ENCODE measurements at regions not wholly inside any gene's neighbourhood (a gene's known extent, or its start where the extent isn't known, plus 50 kb on each side); places are given as distances from the start of the nearest gene placed in this dataset.
"Not testable (repeated sequence)": the region's sequence is repeated elsewhere in the genome, so short reads cannot be mapped to it uniquely, and the experiment has no call there.

DNA sequence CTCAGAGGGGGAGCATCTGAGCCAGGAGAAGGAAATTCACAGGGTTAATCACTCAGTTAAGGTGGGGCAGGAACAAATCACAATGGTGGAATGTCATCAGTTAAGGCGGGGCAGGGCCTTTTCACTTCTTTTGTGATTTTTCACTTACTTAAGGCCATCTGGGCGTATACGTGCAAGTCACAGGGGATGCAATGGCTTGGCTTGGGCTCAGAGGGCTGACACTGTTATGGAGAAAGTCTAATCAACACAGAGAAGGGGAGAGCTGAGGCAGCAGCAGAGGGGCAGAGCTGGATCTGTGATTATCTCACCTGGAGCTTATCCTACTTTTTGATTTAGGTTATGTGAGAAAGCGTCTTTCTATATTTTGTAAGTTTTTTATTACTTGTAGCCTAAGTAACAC, 350.1 kb downstream of the NSUN3 start:
- TF ChIP-seq, protein P1, sequence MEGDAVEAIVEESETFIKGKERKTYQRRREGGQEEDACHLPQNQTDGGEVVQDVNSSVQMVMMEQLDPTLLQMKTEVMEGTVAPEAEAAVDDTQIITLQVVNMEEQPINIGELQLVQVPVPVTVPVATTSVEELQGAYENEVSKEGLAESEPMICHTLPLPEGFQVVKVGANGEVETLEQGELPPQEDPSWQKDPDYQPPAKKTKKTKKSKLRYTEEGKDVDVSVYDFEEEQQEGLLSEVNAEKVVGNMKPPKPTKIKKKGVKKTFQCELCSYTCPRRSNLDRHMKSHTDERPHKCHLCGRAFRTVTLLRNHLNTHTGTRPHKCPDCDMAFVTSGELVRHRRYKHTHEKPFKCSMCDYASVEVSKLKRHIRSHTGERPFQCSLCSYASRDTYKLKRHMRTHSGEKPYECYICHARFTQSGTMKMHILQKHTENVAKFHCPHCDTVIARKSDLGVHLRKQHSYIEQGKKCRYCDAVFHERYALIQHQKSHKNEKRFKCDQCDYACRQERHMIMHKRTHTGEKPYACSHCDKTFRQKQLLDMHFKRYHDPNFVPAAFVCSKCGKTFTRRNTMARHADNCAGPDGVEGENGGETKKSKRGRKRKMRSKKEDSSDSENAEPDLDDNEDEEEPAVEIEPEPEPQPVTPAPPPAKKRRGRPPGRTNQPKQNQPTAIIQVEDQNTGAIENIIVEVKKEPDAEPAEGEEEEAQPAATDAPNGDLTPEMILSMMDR (IDR thresholded peaks at IDR 0.05; ENCODE audit: control extremely low read depth in 1 of 3, insufficient read depth in 1 of 3, low read depth in 1 of 3, low read length in 3 of 3): not testable (repeated sequence)
- TF ChIP-seq SRF (IDR thresholded peaks at IDR 0.05; ENCODE audit: low read depth, low read length); BCL11A (IDR thresholded peaks at IDR 0.05; ENCODE audit: low read depth in 2 of 2, low read length in 2 of 2); JUND (IDR thresholded peaks at IDR 0.05; ENCODE audit: low read length); POLR2AphosphoS5 (IDR thresholded peaks at IDR 0.05; ENCODE audit: low read depth, low read length); JUN (IDR thresholded peaks at IDR 0.05; ENCODE audit: low read depth, low read length); SUZ12 (IDR thresholded peaks at IDR 0.05; ENCODE audit: low read length); TAF1 (IDR thresholded peaks at IDR 0.05; ENCODE audit: low read depth, low read length); TAF7 (optimal IDR thresholded peaks at IDR 0.05; ENCODE audit: borderline replicate concordance, low read depth, low read length); EGR1 (IDR thresholded peaks at IDR 0.05; ENCODE audit: borderline replicate concordance, low read depth, low read length); EZH2 (IDR thresholded peaks at IDR 0.05; ENCODE audit: low read depth, low read length, severe bottlenecking); POLR2A (IDR thresholded peaks at IDR 0.05; ENCODE audit: control extremely low read depth in 1 of 2, low read depth in 2 of 2, low read length in 2 of 2); HDAC2 (IDR thresholded peaks at IDR 0.05; ENCODE audit: borderline replicate concordance in 1 of 2, low read depth in 2 of 2, low read length in 2 of 2): not testable (repeated sequence)
- TF ChIP-seq, protein P2, sequence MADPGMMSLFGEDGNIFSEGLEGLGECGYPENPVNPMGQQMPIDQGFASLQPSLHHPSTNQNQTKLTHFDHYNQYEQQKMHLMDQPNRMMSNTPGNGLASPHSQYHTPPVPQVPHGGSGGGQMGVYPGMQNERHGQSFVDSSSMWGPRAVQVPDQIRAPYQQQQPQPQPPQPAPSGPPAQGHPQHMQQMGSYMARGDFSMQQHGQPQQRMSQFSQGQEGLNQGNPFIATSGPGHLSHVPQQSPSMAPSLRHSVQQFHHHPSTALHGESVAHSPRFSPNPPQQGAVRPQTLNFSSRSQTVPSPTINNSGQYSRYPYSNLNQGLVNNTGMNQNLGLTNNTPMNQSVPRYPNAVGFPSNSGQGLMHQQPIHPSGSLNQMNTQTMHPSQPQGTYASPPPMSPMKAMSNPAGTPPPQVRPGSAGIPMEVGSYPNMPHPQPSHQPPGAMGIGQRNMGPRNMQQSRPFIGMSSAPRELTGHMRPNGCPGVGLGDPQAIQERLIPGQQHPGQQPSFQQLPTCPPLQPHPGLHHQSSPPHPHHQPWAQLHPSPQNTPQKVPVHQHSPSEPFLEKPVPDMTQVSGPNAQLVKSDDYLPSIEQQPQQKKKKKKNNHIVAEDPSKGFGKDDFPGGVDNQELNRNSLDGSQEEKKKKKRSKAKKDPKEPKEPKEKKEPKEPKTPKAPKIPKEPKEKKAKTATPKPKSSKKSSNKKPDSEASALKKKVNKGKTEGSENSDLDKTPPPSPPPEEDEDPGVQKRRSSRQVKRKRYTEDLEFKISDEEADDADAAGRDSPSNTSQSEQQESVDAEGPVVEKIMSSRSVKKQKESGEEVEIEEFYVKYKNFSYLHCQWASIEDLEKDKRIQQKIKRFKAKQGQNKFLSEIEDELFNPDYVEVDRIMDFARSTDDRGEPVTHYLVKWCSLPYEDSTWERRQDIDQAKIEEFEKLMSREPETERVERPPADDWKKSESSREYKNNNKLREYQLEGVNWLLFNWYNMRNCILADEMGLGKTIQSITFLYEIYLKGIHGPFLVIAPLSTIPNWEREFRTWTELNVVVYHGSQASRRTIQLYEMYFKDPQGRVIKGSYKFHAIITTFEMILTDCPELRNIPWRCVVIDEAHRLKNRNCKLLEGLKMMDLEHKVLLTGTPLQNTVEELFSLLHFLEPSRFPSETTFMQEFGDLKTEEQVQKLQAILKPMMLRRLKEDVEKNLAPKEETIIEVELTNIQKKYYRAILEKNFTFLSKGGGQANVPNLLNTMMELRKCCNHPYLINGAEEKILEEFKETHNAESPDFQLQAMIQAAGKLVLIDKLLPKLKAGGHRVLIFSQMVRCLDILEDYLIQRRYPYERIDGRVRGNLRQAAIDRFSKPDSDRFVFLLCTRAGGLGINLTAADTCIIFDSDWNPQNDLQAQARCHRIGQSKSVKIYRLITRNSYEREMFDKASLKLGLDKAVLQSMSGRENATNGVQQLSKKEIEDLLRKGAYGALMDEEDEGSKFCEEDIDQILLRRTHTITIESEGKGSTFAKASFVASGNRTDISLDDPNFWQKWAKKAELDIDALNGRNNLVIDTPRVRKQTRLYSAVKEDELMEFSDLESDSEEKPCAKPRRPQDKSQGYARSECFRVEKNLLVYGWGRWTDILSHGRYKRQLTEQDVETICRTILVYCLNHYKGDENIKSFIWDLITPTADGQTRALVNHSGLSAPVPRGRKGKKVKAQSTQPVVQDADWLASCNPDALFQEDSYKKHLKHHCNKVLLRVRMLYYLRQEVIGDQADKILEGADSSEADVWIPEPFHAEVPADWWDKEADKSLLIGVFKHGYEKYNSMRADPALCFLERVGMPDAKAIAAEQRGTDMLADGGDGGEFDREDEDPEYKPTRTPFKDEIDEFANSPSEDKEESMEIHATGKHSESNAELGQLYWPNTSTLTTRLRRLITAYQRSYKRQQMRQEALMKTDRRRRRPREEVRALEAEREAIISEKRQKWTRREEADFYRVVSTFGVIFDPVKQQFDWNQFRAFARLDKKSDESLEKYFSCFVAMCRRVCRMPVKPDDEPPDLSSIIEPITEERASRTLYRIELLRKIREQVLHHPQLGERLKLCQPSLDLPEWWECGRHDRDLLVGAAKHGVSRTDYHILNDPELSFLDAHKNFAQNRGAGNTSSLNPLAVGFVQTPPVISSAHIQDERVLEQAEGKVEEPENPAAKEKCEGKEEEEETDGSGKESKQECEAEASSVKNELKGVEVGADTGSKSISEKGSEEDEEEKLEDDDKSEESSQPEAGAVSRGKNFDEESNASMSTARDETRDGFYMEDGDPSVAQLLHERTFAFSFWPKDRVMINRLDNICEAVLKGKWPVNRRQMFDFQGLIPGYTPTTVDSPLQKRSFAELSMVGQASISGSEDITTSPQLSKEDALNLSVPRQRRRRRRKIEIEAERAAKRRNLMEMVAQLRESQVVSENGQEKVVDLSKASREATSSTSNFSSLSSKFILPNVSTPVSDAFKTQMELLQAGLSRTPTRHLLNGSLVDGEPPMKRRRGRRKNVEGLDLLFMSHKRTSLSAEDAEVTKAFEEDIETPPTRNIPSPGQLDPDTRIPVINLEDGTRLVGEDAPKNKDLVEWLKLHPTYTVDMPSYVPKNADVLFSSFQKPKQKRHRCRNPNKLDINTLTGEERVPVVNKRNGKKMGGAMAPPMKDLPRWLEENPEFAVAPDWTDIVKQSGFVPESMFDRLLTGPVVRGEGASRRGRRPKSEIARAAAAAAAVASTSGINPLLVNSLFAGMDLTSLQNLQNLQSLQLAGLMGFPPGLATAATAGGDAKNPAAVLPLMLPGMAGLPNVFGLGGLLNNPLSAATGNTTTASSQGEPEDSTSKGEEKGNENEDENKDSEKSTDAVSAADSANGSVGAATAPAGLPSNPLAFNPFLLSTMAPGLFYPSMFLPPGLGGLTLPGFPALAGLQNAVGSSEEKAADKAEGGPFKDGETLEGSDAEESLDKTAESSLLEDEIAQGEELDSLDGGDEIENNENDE (IDR thresholded peaks at IDR 0.05; ENCODE audit: insufficient replicate concordance, low read length): not testable (repeated sequence)

All from H1 (cell line).